MM.1S (cell line): ENCODE measurements at regions not wholly inside any gene's neighbourhood (a gene's known extent, or its start where the extent isn't known, plus 50 kb on each side); places are given as distances from the start of the nearest gene placed in this dataset.

Source experiments
- DNase-seq: peaks from one replicate; pipeline ENCODE4 v3.0.0-alpha.2; 2015
- H2AFZ ChIP-seq: fragments of 300-600 bp; sonication (generic); 2 replicates; pipeline ENCODE4 v1.6.0; 2016; ENCODE audit warnings: antibody characterized with exemption, low read length
- H3F3A ChIP-seq: fragments of 300-600 bp; sonication (generic); 2 replicates; pipeline ENCODE4 v1.6.1; 2016; ENCODE audit warnings: mild to moderate bottlenecking, antibody characterized with exemption, low read length, moderate library complexity, mixed read lengths; ENCODE audit not compliant: insufficient read depth
- H3K27ac ChIP-seq: fragments of 300-600 bp; sonication (generic); 2 replicates; pipeline ENCODE4 v1.5.1; 2016; ENCODE audit warnings: mild to moderate bottlenecking, low read length
- H3K27me3 ChIP-seq: fragments of 300-600 bp; sonication (generic); replicated peaks from 2 replicates; pipeline ENCODE4 v1.6.0; 2016; ENCODE audit warnings: low read length; ENCODE audit not compliant: insufficient read depth
- H3K36me3 ChIP-seq: fragments of 300-600 bp; sonication (generic); replicated peaks from 2 replicates; pipeline ENCODE4 v1.6.1; 2016; ENCODE audit warnings: mild to moderate bottlenecking, low read length, mixed read lengths; ENCODE audit not compliant: insufficient read depth
- H3K4me1 ChIP-seq: fragments of 300-600 bp; sonication (generic); 2 replicates; pipeline ENCODE4 v1.6.1; 2016; ENCODE audit warnings: low read length, mixed read lengths
- H3K4me2 ChIP-seq: fragments of 300-600 bp; sonication (generic); 2 replicates; pipeline ENCODE4 v1.6.0; 2016; ENCODE audit warnings: low read depth, low read length
- H3K4me3 ChIP-seq: fragments of 300-600 bp; sonication (generic); 2 replicates; pipeline ENCODE4 v1.5.1; 2016; ENCODE audit warnings: low read length, mixed read lengths
- H3K79me2 ChIP-seq: fragments of 300-600 bp; sonication (generic); 2 replicates; pipeline ENCODE4 v1.6.1; 2016; ENCODE audit warnings: mixed run types, low read length, mixed read lengths
- H3K9ac ChIP-seq: fragments of 300-600 bp; sonication (generic); 2 replicates; pipeline ENCODE4 v1.6.1; 2016; ENCODE audit warnings: low read length, mixed read lengths
- H3K9me2 ChIP-seq: fragments of 300-600 bp; sonication (generic); replicated peaks from 2 replicates; pipeline ENCODE4 v1.6.1; 2016; ENCODE audit warnings: mild to moderate bottlenecking, low read length, mixed read lengths; ENCODE audit not compliant: insufficient read depth
- H3K9me3 ChIP-seq: fragments of 300-600 bp; sonication (generic); replicated peaks from 2 replicates; pipeline ENCODE4 v1.6.1; 2016; ENCODE audit warnings: mild to moderate bottlenecking, low read length, mixed read lengths; ENCODE audit not compliant: insufficient read depth
- H4K20me1 ChIP-seq: fragments of 300-600 bp; sonication (generic); 2 replicates; pipeline ENCODE4 v1.6.1; 2016; ENCODE audit warnings: mild to moderate bottlenecking, low read length, moderate library complexity, mixed read lengths; ENCODE audit not compliant: insufficient read depth
- CTCF ChIP-seq: fragments of 300-600 bp; sonication (generic); IDR thresholded peaks from 2 replicates; pipeline ENCODE4 v1.5.1; 2016; ENCODE audit warnings: antibody characterized with exemption, low read length, mixed read lengths
- EZH2 ChIP-seq: fragments of 300-600 bp; sonication (generic); optimal IDR thresholded peaks from 2 replicates; pipeline ENCODE3; 2017; ENCODE audit warnings: low read depth, mild to moderate bottlenecking, antibody characterized with exemption, low read length, mixed read lengths
- EZH2phosphoT487 ChIP-seq: fragments of 300-600 bp; sonication (generic); IDR thresholded peaks from 2 replicates; pipeline ENCODE4 v1.6.1; 2018; ENCODE audit warnings: antibody characterized with exemption, low read length

- no peaks in the 10 kb centered on the region for H3K9me3 ChIP-seq
- H3K9ac ChIP-seq = no peak overlapping the region
- no peak overlapping the region for H3K4me2 ChIP-seq
- no peak overlapping the region for H2AFZ ChIP-seq
- no peaks in the 10 kb centered on the region for H3K36me3 ChIP-seq
- H3K79me2 ChIP-seq = no peaks in the 10 kb centered on the region
- H3K9me2 ChIP-seq = no peaks in the 10 kb centered on the region
- no peak overlapping the region for H3K27ac ChIP-seq
- no peak for DNase-seq
- H3K4me1 ChIP-seq = no peaks in the 10 kb centered on the region
- TF ChIP-seq CTCF = no peak
- no peaks in the 10 kb centered on the region for H3F3A ChIP-seq
- no peaks in the 10 kb centered on the region for H4K20me1 ChIP-seq
- no peak overlapping the region for H3K4me3 ChIP-seq
- H3K27me3 ChIP-seq = no peaks in the 10 kb centered on the region
Observed at GRCh38 chr12:69141074-69141473, 98.3 kb upstream of the CPSF6 start.

GRCh38 chr12:69149270-69149669, 90.1 kb upstream of the CPSF6 start:
- Histone ChIP-seq H2AFZ (no peak overlapping the region), H3K9ac (no peak overlapping the region), H3K27ac (no peak overlapping the region), H3K4me3 (no peak overlapping the region), H3F3A (no peaks in the 10 kb centered on the region), H3K79me2 (no peaks in the 10 kb centered on the region), H3K9me2 (no peaks in the 10 kb centered on the region), H3K27me3 (no peaks in the 10 kb centered on the region), H3K36me3 (no peaks in the 10 kb centered on the region), H3K9me3 (no peaks in the 10 kb centered on the region), H3K4me1 (peaks cover 2% of the 10 kb centered on the region), H4K20me1 (no peaks in the 10 kb centered on the region), H3K4me2 (no peak overlapping the region)
- DNase-seq = no peak
- TF ChIP-seq CTCF (no peak), EZH2 (no peak), EZH2phosphoT487 (no peak)

GRCh38 chr12:69150083-69150795, 89.1 kb upstream of the CPSF6 start:
- no peak overlapping the region for H2AFZ ChIP-seq
- H3K27me3 ChIP-seq = no peaks in the 10 kb centered on the region
- peaks cover 4% of the 10 kb centered on the region for H3K4me1 ChIP-seq
- no peak overlapping the region for H3K27ac ChIP-seq
- no peak overlapping the region for H3K9ac ChIP-seq
- no peaks in the 10 kb centered on the region for H3K36me3 ChIP-seq
- no peaks in the 10 kb centered on the region for H4K20me1 ChIP-seq
- H3K9me3 ChIP-seq = no peaks in the 10 kb centered on the region
- H3K79me2 ChIP-seq = no peaks in the 10 kb centered on the region
- DNase-seq = no peak
- H3K4me2 ChIP-seq = no peak overlapping the region
- TF ChIP-seq EZH2 = no peak
- TF ChIP-seq EZH2phosphoT487 = no peak
- TF ChIP-seq CTCF = no peak
- H3K4me3 ChIP-seq = no peak overlapping the region
- no peaks in the 10 kb centered on the region for H3F3A ChIP-seq
- H3K9me2 ChIP-seq = no peaks in the 10 kb centered on the region
